ENCODE measurements at regions not wholly inside any gene's neighbourhood (a gene's known extent, or its start where the extent isn't known, plus 50 kb on each side); places are given as distances from the start of the nearest gene placed in this dataset.

- Mint-ChIP-seq H3K27ac (no peak overlapping the region), H3K4me1 (peaks cover 7% of the 10 kb centered on the region; the same call in 1 of the 2 replicates), H3K36me3 (no peaks in the 10 kb centered on the region), H3K27me3 (ENCODE audit: low read depth) (no peaks in the 10 kb centered on the region), H3K4me3 (no peak overlapping the region), H3K9me3 (peaks cover 6% of the 10 kb centered on the region)
- DNase-seq (ENCODE audit: low spot score) (no peak), ATAC-seq (no peak)
- CTCF ChIA-PET = no interaction called here
- POLR2A ChIA-PET = no interaction called here
- TF ChIP-seq OVOL2 (CRISPR knock-in tag; IDR thresholded peaks at IDR 0.05; ENCODE audit: borderline replicate concordance) (no peak), ZNF396 (CRISPR knock-in tag; IDR thresholded peaks at IDR 0.05; ENCODE audit: borderline replicate concordance) (no peak), ZNF416 (CRISPR knock-in tag; IDR thresholded peaks at IDR 0.05) (no peak), KAT7 (CRISPR knock-in tag; IDR thresholded peaks at IDR 0.05; ENCODE audit: borderline replicate concordance) (no peak), ZBTB43 (CRISPR knock-in tag; IDR thresholded peaks at IDR 0.05) (no peak)
- TF ChIP-seq, protein P1, sequence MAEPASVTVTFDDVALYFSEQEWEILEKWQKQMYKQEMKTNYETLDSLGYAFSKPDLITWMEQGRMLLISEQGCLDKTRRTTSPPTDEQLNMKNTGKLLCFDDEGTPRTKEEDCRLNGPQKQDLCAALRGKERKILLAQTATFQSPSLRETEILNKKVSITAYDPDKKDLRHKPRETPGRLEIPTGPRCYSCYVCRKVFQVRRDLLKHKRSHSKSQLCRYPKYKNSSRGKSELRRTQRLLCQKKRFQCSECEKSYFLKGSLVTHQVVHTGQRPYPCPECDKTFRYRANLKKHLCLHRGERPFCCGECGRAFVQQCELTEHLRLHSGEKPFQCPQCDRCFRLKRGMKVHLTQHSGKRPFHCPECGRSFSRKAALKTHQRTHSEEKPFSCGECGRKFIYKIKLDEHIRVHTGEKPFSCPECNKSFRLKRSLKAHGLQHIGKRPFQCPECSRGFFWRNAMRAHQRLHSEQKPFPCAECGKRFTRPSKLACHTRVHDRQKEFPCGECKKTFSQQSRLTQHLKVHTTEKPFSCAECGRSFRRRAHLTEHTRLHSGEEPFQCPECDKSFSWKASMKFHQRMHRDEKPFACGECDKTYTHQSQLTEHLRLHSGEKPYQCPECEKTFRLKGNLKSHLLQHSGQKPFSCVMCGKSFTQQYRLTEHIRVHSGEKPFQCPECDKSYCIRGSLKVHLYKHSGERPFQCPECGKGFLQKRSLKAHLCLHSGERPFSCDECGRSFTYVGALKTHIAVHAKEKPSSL (CRISPR knock-in tag; conservative IDR thresholded peaks at IDR 0.05) = no peak
- TF ChIP-seq, protein P2, sequence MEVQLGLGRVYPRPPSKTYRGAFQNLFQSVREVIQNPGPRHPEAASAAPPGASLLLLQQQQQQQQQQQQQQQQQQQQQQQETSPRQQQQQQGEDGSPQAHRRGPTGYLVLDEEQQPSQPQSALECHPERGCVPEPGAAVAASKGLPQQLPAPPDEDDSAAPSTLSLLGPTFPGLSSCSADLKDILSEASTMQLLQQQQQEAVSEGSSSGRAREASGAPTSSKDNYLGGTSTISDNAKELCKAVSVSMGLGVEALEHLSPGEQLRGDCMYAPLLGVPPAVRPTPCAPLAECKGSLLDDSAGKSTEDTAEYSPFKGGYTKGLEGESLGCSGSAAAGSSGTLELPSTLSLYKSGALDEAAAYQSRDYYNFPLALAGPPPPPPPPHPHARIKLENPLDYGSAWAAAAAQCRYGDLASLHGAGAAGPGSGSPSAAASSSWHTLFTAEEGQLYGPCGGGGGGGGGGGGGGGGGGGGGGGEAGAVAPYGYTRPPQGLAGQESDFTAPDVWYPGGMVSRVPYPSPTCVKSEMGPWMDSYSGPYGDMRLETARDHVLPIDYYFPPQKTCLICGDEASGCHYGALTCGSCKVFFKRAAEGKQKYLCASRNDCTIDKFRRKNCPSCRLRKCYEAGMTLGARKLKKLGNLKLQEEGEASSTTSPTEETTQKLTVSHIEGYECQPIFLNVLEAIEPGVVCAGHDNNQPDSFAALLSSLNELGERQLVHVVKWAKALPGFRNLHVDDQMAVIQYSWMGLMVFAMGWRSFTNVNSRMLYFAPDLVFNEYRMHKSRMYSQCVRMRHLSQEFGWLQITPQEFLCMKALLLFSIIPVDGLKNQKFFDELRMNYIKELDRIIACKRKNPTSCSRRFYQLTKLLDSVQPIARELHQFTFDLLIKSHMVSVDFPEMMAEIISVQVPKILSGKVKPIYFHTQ (CRISPR knock-in tag; IDR thresholded peaks at IDR 0.05) = no peak
- TF ChIP-seq, protein P3, sequence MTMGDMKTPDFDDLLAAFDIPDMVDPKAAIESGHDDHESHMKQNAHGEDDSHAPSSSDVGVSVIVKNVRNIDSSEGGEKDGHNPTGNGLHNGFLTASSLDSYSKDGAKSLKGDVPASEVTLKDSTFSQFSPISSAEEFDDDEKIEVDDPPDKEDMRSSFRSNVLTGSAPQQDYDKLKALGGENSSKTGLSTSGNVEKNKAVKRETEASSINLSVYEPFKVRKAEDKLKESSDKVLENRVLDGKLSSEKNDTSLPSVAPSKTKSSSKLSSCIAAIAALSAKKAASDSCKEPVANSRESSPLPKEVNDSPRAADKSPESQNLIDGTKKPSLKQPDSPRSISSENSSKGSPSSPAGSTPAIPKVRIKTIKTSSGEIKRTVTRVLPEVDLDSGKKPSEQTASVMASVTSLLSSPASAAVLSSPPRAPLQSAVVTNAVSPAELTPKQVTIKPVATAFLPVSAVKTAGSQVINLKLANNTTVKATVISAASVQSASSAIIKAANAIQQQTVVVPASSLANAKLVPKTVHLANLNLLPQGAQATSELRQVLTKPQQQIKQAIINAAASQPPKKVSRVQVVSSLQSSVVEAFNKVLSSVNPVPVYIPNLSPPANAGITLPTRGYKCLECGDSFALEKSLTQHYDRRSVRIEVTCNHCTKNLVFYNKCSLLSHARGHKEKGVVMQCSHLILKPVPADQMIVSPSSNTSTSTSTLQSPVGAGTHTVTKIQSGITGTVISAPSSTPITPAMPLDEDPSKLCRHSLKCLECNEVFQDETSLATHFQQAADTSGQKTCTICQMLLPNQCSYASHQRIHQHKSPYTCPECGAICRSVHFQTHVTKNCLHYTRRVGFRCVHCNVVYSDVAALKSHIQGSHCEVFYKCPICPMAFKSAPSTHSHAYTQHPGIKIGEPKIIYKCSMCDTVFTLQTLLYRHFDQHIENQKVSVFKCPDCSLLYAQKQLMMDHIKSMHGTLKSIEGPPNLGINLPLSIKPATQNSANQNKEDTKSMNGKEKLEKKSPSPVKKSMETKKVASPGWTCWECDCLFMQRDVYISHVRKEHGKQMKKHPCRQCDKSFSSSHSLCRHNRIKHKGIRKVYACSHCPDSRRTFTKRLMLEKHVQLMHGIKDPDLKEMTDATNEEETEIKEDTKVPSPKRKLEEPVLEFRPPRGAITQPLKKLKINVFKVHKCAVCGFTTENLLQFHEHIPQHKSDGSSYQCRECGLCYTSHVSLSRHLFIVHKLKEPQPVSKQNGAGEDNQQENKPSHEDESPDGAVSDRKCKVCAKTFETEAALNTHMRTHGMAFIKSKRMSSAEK (CRISPR knock-in tag; IDR thresholded peaks at IDR 0.05; ENCODE audit: borderline replicate concordance) = no peak
- TF ChIP-seq, protein P4, sequence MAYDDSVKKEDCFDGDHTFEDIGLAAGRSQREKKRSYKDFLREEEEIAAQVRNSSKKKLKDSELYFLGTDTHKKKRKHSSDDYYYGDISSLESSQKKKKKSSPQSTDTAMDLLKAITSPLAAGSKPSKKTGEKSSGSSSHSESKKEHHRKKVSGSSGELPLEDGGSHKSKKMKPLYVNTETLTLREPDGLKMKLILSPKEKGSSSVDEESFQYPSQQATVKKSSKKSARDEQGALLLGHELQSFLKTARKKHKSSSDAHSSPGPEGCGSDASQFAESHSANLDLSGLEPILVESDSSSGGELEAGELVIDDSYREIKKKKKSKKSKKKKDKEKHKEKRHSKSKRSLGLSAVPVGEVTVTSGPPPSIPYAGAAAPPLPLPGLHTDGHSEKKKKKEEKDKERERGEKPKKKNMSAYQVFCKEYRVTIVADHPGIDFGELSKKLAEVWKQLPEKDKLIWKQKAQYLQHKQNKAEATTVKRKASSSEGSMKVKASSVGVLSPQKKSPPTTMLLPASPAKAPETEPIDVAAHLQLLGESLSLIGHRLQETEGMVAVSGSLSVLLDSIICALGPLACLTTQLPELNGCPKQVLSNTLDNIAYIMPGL (CRISPR knock-in tag; IDR thresholded peaks at IDR 0.05) = no peak
Measured at GRCh38 chr13:79943346-79944023, 397.4 kb downstream of the SPRY2 start.

DNA sequence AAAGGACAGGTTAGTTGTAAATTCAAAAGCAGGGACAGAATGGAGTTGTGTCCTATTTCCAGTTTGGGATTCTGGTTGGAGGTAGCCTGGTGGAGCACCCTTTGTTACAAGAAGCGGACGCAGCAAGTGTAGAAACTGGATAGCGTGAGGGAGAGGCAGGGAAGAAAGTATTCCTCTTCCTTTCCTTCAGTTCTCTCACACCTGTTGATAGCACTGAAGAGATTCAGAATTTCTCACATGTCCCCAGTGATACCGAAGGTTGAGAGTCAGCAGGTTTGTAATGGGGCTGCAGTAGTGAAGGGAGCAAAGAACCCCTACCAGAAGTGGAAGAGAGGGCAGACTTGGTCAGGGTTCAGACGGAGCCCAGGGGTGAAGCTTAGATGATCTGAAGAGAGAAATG, 399.2 kb downstream of the SPRY2 start:
- Mint-ChIP-seq H3K27me3 (ENCODE audit: low read depth) (no peaks in the 10 kb centered on the region), H3K36me3 (no peaks in the 10 kb centered on the region), H3K27ac (no peak overlapping the region), H3K9me3 (no peaks in the 10 kb centered on the region), H3K4me3 (no peak overlapping the region), H3K4me1 (peaks cover 7% of the 10 kb centered on the region; the same call in 1 of the 2 replicates)
- DNase-seq (ENCODE audit: low spot score) = no peak
- ChIA-PET POLR2A (no interaction called here), CTCF (no interaction called here)
- no peak for ATAC-seq
- TF ChIP-seq IRF2 (CRISPR knock-in tag; IDR thresholded peaks at IDR 0.05; ENCODE audit: borderline replicate concordance, low read depth) (no peak), ZNF121 (CRISPR knock-in tag; IDR thresholded peaks at IDR 0.05) (no peak), NFE2L1 (CRISPR knock-in tag; IDR thresholded peaks at IDR 0.05) (no peak), ZNF138 (CRISPR knock-in tag; conservative IDR thresholded peaks at IDR 0.05) (no peak), HMGA2 (CRISPR knock-in tag; IDR thresholded peaks at IDR 0.05) (no peak)
- TF ChIP-seq, protein P5, sequence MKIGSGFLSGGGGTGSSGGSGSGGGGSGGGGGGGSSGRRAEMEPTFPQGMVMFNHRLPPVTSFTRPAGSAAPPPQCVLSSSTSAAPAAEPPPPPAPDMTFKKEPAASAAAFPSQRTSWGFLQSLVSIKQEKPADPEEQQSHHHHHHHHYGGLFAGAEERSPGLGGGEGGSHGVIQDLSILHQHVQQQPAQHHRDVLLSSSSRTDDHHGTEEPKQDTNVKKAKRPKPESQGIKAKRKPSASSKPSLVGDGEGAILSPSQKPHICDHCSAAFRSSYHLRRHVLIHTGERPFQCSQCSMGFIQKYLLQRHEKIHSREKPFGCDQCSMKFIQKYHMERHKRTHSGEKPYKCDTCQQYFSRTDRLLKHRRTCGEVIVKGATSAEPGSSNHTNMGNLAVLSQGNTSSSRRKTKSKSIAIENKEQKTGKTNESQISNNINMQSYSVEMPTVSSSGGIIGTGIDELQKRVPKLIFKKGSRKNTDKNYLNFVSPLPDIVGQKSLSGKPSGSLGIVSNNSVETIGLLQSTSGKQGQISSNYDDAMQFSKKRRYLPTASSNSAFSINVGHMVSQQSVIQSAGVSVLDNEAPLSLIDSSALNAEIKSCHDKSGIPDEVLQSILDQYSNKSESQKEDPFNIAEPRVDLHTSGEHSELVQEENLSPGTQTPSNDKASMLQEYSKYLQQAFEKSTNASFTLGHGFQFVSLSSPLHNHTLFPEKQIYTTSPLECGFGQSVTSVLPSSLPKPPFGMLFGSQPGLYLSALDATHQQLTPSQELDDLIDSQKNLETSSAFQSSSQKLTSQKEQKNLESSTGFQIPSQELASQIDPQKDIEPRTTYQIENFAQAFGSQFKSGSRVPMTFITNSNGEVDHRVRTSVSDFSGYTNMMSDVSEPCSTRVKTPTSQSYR (CRISPR knock-in tag; IDR thresholded peaks at IDR 0.05) = no peak
- TF ChIP-seq, protein P1 (CRISPR knock-in tag; conservative IDR thresholded peaks at IDR 0.05) = no peak
